GM21723 (cell line): ENCODE measurements at regions not wholly inside any gene's neighbourhood (a gene's known extent, or its start where the extent isn't known, plus 50 kb on each side); places are given as distances from the start of the nearest gene placed in this dataset.
"Not testable (repeated sequence)": the region's sequence is repeated elsewhere in the genome, so short reads cannot be mapped to it uniquely, and the experiment has no call there.

ENCODE experiments used
- ATAC-seq: cut with Tn5 transposase; IDR thresholded peaks from one replicate; pipeline ENCODE4 v1.9.1; 2021; ENCODE audit warnings: mild to moderate bottlenecking, moderate library complexity; ENCODE audit not compliant: unreplicated experiment

DNA sequence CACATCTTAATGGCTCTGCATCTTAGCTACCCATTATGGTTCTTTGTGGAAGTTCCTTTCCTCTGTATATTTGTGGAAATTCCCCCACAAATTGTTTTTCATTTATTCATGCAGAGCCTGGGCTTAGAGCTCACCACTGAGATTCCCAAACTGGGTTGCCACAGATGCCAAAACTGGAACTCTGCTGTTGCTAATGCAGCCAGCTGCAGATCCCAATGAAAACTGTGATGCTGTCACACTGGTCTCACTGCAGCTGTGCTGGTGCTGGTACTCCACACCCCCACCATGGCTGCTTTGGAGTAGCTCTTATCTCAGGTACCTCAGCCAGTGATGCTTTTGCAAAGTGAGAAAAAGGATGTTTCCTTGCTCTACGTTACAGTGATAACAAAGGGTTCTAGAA is 87.7 kb downstream of the DCK start:
- no peak for ATAC-seq

GRCh38 chr4:71093745-71094144 is 100.3 kb downstream of the DCK start:
- ATAC-seq, result no peak

DNA sequence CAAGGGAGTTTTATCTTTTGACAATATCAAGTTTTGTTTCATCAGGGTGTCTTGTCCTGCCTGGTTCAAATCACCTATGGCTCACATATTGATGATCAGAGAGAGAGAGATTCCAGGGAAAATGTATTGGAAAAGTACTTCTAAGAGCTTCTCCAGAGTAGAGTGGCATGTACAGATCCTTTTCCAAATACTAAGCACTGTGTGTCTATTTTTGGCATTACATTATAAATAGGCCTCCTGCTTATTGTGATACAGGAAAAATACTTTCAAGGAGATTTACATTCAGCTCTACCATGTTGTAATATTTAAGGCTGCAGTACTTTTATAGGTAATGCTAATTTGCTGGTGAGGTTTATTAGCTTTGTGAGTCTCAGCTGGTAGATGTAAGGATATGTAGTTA is 100.8 kb downstream of the DCK start:
- no peak for ATAC-seq

DNA sequence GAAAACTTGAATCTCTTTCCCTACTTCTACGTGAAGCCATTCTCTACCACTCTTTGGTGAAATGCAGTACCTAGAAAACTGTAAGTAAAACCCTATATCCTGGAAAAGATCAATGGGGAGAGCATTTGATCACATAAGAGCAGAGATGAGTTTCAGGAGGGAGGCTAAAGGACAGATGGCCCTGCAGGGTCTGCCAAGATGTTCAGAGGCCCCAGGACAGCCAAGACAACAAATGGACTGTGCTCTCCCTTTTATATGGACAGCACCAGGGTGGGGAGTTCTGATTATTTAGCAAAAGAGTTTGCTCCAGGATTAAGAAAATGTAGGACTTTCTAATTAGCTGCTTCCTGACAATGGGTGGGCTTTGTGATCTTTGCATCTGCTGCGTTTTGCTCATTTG is 101.7 kb downstream of the DCK start:
- no peak for ATAC-seq

DNA sequence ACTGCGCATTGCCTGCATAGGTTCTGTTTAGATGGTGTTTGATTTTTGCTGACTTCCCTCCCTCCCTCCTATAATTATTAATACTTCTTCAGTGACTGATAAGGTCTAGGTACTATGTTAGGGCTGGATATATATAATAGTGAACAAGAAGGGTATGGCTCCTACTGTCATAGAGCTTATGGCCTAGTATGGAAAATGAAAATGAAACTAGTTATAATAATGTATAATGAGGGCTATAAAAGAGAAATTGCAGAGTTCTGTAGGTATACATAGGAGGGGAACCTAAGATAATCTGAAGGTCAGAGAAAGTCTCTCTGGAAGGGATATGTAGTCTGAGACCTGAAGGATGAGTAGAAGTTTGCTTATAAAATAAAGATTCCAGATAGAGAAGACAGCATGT is 102.1 kb downstream of the DCK start:
- ATAC-seq, result no peak

DNA sequence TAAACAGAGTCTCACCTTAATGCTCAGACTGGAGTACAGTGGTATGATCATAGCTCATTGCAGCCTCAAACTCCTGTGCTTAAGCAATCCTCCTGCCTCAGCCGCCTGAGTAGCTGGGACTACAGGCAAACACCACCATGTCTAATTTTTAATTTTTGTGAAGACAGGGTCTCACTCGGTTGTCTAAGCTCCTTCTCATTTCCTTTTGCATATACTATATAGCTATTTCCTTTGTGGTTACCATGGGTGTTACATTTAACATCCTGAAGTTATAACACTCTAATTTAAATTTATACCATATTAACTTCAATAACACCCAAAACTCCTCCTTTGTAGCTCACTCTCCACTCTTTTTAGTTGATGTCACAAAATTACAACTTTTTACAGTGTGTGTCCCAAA is 114.3 kb downstream of the DCK start:
- ATAC-seq, result no peak

DNA sequence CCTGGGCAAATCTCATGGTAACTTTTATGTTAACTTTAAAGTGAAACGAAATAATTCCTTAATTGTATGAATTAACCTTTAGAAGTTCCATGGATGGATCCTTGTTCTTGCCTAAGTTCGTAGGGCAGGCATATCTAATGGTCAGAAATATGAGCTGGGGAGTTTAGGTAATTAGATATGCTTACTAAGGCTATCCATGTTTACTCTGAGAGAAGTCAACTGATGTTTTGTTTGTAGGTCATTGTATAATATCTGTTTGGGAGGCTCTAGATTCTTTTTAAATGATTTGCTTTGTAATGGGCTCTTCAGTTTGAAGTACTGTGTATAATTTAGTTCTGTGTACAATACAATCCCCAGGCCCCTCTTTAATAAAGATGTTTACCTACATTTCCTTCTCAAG is 117.0 kb downstream of the DCK start:
- ATAC-seq, result no peak

- not testable (repeated sequence) for ATAC-seq
These were observed 117.7 kb downstream of the DCK start for GRCh38 chr4:71111133-71111532.

DNA sequence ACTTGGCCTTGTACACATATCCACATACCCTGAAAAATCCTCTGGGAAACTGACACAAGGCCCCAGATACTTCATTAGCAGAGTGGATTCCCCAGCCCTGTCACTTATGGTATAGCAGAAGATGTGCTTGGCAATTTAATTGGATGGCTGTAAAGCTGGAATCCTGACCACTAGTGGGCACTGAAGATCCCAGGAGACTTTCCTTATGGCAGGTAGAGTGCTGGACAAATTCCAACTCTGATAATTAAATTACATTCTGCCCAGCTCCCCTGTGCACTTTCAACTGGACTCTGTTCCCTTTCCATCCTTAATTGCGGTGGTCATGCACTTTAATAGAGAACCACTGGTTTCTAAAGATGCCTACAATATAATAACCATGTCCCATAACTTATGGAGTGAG is 119.8 kb downstream of the DCK start:
- ATAC-seq, result no peak

- ATAC-seq, result no peak
These were observed 127.5 kb downstream of the DCK start for GRCh38 chr4:71120831-71121524.

GRCh38 chr4:71123951-71124350 is 130.5 kb downstream of the DCK start:
- no peak for ATAC-seq

- no peak for ATAC-seq
These were observed 131.7 kb downstream of the DCK start for GRCh38 chr4:71125137-71125536.

DNA sequence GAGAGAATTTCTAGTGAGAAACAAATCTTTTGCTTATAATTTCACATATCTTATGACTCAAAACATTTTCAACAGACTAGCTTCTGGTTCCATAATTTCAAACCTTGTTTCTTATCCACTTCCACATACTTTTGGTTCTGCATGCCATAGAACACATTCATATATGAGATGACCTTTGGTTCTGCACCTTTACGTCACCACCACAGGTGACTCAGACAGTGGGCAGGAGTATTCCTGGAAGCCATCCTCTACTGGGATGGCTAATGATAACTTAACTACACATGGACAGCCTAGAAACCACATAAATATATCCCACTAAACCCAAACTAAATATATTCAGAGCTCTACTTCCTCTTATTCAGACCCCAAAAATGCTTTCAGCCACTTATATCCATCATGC is 133.3 kb downstream of the DCK start:
- ATAC-seq, result no peak

- ATAC-seq, result no peak
These were observed 137.6 kb downstream of the DCK start for GRCh38 chr4:71130827-71131603.

GRCh38 chr4:71132486-71132885 is 139.0 kb downstream of the DCK start:
- no peak for ATAC-seq

GRCh38 chr4:71133491-71133890 is 140.0 kb downstream of the DCK start:
- no peak for ATAC-seq

- ATAC-seq, result no peak
These were observed 142.6 kb downstream of the DCK start for GRCh38 chr4:71136071-71136470.

DNA sequence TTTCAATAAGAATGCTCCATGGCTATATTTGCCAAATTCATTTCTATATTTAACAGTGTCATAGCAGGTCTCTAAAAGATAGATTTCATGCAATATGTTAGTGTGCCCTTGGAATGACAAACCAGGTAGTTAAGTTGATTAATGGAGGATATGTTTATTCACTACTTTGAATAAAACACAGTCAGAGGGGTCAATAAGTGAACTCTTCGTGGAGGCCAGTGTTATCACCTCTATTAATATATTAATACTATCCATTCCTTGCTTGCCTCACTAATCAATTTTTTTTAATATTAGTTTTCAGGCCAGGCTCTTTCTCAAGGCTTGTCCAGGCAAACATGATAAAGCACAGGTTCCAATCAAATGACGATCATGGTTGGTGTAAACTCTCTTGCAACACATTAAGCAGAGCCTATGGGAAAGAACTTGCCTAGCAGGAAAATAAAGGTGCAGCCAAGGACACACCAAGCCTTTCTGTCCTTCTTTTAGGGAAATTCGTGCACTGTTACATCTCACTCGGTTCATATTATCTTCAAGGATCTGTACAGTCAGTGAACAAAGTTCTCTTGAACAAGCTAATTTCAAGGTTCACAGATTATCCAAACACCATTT is 144.7 kb downstream of the DCK start:
- no peak for ATAC-seq

DNA sequence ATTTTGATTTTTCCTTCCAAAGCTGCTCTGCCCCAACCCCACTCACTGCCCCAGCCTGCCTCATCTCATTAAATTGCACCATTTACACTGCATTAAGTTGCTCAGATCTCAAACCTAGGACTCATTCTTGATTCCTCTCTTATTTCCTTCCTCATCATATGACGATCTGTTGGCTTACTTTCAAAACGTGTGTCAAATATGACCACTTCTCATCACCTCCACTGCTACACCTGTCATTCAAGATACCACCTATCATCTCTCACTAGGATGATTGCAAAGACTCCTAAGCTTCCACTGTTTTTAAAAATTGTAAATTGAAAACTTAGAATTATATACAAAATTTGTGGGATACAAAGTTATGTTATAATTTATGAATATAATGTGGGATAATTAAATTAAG is 147.1 kb downstream of the DCK start:
- ATAC-seq, result no peak

GRCh38 chr4:71141125-71141524 is 147.7 kb downstream of the DCK start:
- ATAC-seq, result no peak

- ATAC-seq, result no peak
These were observed 153.8 kb downstream of the DCK start for GRCh38 chr4:71147261-71147660.

DNA sequence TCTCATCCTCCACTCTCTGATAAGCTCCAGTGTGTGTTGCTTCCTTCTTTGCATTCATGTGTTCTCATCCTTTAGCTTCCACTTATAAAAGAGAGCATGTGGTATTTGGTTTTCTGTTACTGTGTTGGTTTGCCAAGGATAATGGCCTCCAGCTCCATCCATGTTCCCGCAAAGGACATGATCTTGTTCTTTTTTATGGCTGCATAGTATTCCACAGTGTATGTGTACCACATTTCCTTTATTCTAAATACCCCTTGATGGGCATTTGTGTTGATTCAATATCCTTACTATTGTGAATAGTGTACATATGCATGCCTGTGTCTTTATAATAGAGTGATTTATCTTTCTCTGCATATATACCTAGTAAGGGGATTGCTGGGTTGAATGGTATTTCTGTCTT is 155.1 kb downstream of the DCK start:
- no peak for ATAC-seq
